SKM-1 treated with dmso at 0.1 percent for 144 hours (cell line): ENCODE measurements at regions not wholly inside any gene's neighbourhood (a gene's known extent, or its start where the extent isn't known, plus 50 kb on each side); places are given as distances from the start of the nearest gene placed in this dataset.
"Not testable (repeated sequence)": the region's sequence is repeated elsewhere in the genome, so short reads cannot be mapped to it uniquely, and the experiment has no call there.

ENCODE experiments used
- DNase-seq: peaks from one replicate; lab custom pipeline; 2025; ENCODE audit not compliant: unreplicated experiment; lab: John Stamatoyannopoulos, UW

DNA sequence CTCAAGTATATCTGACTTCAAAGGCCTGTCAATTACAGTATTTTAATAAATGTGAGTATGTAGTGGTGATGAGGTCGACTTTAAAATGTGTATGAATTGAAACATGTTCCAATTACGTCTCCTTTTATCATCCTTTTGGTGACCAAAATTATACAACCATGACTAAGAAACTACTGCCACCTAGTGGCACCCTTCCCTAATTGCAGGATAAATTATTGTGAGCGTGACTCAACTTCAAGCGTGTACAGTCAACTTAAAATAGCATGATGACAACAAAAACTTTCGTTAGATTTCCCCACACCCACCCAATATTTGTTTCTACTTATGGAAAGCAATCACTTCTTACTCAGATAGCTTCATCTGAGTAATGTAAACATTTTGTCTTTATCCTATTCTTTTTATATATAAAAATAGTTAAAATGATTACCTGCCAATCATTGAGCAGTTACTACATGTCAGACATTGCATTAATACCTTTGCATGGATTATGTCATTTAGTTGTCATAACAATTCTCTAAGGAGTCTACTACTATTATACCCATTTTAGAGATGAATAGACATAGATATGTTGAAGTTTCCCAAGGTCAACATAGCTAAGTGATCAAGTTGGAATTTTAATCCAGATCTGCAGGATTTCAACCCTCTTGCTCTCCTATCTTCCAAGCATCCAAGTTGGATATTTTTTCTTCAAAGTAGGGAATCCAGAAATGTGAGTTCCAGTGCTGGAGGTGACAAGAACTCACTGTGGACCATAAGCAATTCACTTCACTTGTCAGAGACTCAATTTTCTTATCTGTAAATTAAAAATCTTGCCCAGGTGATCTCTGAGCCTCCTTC, 106.0 kb downstream of the MEX3B start:
- peak; percentile 37 for DNase-seq

DNA sequence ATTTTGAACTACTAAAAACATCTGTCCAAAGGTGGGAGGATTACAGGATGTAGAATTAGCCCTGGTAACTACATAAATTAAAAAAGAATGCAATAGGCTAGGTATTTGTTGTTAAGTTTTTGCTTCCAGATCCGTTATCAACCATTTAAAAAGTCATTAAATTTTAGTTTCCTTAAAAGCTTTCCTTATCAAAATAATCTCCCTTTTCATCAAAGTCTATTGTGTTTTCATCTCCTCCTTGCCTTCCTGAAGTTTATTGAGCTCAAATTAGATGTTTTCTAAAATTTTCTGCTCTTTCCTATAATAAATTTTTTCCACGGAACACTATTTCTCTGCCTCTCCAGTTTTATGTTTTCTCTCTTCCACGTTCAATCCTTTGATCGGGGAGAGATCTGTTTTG, 108.6 kb downstream of the MEX3B start:
- DNase-seq, result no peak

DNA sequence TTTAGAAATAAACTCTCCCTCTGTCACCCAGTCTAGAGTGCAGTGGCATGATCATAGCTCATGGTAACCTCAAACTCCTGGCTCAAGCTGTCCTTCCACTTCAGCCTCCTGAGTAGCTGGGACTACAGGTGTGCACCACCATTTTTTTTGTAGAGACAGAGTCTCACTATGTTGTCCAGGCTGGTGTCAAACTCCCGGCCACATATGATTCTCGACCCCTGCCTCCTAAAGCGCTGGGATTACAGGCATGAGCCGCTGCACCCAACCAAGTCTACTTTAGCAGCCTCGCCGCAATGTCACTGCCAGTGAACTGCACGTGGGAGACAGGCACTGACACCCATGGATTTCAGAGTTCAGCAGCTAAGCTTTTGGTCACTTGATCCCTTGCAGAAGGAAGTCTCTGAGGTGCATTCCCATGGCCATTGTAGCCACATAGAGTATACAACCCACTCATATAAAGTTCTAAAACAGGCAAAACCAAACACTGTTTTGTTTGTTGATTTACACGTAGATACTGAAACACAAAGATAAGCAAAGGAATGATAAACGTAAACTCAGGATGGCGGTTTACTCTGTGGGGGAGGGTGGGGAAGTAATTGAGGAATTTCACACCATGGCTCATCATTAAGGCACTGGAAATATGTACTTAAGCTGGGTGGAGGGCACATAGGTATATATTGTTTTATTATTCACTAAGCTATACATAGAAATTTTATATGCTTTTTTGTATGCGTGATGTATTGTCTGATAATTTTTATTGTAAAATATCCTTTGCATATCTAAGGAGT, 115.0 kb downstream of the MEX3B start:
- no peak for DNase-seq

DNA sequence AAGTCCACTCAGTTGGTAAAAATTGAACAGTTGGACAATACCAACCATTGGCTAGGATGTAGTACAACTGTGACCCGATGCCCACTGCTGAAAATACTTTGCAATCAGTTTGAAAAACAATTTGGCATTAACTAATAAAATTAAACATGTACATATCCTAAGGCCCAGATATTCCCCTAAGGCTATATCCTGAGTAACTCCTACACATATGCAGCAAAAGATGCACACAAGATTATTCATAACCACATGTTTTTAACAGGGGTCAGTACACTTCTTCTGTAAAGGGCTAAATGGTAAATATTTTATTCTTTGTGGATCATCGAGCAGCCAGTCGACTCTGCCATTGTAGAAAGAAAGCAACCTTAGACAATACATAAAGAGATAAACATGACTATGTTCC, 116.3 kb downstream of the MEX3B start:
- no peak for DNase-seq

DNA sequence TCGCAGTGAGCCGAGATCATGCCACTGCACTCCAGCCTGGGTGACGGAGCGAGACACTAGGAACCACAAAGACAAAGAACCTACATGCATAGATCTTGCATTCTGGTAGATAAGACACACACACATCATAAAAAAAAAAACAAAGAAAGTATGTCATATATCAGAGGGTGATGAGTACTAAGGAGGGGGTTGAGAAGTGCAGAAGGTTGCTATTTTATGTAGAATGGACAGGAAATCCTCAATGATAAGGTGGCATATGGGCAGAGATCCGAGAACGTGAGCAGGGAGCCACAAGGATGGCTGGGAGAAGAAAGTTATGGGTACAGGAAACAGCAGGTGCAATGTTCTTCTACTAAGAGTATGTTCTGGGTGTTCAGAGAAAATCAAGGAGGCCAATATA, 118.8 kb downstream of the MEX3B start:
- DNase-seq, result no peak

DNA sequence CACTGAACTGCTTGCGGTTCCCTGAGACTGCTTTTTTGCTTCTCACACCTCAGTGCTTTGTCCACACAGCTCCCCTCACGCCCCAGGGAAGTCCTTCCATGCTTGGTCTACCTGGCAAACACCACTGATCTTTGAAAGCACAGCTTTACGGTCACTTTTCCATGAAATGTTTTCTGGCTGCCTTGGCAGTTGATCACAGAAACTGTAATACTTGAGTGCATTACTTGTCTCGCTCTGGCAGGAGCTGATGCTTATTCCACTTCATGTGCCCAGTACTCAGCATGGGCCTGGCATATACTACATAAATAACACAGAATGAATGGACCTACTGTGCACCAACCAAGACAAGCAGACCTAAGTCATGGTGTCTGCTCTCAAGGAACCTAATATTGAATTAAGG, 121.1 kb downstream of the MEX3B start:
- DNase-seq, result no peak

DNA sequence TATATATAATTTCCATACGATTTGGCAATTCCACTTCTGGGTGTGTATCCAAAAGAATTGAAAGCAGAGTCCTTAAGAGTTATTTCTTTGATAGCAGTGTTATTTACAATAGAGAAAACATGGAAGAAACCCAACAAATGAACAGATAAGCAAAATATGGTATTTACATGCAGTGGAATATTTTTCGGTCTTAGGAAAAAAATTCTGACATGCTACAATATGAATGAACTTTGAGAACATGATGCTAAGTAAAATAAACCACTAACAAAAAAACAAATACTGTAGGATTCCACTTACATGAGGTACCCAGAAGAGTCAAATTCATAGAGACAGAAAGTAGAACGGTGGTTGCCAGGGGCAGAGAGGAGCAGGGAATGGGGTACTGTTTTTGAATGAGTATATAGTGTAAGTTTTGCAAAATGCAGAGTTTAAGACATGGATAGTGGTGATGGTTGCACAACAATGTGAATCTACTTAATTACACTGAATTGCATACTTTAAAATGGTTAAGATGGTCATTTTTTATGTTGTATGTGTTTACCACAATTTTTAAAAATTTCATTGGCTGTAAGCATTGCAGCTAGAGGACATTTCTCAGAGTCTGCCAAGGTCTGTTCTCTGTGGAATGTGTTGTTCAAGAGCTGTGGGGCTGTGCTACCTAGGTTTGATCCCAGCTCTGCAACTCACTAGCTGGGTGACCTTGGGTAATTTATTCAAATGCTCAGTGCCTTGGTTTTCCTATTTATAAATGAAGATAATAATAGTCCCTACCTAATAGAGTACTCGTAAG, 122.1 kb downstream of the MEX3B start:
- DNase-seq, result no peak

DNA sequence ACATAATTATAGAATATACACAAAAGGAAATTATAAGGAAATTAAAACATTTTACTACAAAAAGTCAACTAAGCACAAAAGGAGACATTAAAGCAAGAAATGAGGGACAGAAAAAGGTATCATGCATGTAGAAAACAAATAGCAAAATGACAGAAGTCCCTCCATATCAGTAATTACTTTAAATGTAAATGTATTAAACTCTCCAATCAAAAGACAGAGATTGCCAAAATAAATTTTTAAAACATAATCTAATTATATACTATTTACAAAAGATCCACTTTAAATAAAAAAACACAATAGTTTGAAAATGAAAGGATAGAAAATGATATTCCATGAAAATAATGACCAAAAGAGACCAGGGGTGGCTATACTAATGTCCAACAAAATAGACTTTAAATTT, 123.7 kb downstream of the MEX3B start:
- no peak for DNase-seq

DNA sequence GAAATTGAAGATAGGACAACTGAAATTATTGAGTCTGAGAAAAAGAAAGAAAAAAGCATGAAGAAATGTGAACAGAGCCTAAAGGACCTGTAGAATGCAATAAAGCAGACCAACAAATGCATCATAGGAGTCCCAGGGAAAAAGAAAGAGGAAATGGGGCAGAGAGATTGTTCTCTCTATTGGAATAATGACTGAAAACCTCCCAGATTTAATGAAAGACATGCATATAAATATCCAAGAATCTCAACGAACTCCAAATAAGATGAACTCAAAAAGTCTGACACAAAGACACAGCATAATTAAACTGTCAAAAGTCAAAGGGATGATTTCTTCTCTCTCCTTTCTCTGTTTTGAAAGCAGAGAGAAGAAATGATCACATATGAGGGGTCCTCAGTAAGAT, 124.7 kb downstream of the MEX3B start:
- no peak for DNase-seq

DNA sequence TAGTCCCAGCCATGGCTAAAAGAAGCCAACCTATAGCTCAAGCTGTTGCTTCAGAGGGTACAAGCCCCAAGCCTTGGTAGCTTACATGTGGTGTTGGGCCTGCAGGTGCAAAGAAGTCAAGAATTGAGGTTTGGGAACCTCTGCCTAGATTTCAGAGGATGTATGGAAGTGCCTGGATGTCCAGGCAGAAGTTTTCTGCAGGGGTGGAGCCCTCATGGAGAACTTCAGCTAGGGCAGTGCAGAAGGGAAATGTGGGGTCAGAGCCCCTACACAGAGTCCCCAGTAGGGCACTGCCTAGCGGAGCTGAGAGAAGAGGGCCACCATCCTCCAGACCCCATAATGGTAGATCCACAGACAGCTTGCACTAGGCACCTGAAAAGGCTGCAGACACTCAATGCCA, 127.1 kb downstream of the MEX3B start:
- not testable (repeated sequence) for DNase-seq

DNA sequence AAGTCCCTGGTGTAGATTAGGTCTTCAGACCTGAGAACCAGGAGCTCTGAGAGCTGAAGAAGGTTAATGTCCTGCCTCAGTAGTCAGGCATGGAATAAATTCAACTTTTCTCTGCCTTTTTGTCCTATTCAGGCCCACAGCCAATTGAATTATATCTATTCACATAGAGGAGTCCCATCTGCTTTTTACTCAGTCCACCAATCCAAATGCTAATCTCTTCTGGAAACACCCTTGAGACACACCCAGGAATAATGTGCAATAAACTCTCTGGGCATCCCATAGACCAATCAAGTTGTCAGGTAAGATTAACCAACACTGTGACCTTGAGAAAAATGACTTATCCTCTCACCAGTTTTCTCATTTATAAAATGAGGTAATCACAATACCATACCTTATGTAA, 129.4 kb downstream of the MEX3B start:
- DNase-seq, result no peak

DNA sequence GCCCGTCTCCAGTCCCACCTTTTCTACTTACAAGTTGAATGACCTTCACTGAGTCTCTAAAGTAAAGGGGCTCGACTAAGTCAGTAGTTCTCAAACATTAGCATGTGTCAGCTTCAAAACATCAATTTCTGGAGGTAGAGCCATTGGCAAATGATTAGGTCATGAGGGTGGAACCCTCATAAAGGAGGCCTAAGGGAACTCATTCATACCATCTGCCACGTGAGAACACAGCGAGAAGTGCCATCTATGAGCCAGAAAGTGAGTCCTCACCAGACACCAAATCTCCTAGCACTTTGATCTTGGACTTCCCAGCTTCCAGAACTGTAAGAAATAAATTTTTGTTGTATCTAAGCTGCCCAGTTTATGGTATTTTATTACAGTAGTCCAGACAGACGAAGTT, 129.8 kb downstream of the MEX3B start:
- DNase-seq, result no peak

DNA sequence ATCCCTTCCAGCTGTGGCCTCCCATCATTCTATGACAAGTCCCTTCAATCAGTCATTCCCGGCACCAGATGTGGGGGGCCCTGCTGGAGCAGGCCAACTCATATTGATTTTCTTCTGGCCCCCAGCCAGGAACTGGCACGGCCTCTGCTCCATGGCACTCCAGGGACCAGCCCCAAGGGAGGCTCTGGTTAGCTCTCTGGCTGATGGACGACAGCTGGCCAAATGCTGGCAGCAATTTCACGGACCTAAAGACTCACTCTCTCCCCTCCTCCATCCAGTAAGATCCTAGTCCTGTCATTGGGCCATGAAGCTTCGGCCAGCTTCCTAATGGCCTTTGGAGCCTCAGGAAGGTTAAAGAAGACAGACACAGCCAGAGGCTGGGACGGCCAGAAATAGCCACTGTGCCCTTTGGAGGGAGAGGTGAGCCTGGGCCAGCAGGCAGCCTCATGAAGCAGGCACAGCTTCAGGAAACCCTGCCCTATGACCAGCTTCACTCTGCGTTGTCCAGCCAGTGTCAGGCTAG, 131.0 kb downstream of the MEX3B start:
- DNase-seq, result no peak

DNA sequence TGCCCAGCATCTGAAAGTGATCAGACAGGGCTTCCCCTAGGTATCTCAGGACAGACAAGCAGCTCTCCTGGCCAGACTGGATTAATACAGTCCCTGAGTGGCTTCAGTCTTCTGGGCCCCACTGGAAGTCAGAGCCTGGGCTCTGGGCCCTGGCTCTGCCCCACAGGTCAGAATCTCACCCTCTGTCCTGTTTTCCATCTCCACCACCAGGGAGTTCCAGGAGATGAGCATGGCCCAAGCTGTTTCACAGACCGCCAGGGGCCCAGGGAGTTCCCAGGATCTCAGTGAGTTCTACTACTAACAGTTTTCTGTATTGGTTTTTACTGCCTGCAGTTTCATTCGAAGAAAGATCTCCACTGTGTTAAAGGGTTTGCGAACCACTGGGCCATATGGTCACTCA, 131.5 kb downstream of the MEX3B start:
- no peak for DNase-seq

DNA sequence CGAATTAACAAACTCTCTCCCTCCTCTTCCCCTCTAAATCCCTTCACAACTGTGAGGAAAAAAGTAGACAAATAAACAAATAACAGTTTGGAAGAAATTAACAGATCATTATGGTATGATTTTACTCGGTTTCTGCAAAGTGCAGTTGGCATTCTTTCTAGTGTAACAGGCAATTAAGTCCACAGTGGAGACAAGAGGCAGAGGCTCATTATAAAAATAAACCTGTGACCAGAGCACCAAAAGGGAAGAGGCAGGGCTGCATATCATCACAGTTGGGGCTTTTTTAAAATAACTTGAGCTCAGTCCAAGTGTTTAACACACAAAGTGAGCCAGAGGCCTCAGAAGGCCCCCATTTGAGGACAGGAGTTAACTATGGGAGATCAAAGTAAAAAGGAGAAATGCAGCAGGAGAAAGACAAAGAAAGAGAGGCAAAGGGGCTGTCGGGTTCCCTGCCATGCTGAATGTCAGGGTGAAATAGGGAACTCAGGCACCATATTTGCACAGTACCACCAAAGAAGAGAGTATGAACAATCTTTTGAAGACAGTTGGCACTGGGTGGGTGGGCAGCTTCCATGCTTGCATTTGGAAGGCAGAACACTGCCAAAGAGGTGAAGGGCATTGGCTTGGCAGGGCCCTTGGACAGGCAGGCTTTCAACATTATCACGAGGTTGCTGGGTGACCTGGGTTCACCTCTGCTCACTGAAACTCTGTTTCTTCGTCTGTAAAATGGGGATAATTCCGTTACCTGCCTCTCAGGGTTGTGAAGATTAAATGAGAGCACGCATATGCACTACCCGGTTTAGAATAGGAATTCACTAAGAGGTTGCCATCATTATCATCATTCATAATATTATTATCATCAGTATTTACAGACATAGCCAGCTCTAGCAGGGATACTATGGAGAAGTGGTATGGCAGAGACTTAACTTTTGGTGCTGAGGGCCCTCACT, 134.5 kb downstream of the MEX3B start:
- no peak for DNase-seq

DNA sequence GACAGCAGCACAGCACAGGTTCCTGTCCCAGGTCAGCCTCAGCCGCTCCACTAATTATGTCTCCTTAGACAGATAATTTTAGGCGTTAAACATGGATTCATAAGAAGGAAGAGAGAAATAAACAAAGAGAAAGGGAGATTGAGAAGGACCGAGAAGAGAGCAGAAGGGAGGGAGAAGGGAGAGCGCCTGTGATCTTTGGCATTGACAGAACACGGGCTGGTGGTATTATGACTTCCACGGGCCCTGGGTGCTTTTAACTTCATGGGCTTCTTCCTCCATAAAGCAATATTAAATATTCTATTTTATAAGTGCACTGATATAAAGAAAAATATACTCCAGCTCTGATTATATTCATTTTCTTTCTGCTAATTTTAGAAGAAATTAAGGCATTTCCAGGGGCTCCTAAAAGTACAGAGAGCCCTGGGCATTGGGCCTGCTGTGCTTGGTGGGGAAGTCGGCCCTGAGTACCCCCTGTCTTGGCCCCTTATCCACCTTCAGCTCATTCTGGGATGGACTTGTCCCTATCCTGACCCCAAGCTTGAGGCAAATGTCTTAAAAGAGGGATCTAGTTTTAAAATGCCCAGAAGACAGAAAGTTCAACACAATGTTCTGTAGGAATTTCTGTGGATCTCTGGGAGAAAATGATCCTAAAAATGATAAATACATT, 135.3 kb downstream of the MEX3B start:
- no peak for DNase-seq

DNA sequence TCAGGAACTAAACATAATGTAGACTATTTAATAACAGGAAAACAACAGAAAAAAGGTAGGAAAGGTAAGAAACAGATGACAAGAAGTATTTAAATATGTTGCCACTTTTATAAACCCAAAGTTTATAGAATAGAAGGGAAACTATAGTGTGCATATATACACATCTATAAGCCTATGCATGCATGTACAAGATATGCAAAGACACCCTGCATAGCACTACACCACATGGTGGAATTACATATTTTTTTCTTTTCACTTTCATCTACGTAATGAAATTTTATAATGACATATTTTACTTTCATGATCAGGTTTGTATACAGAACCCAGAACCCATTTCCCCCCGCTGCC, 136.8 kb downstream of the MEX3B start:
- DNase-seq, result no peak

DNA sequence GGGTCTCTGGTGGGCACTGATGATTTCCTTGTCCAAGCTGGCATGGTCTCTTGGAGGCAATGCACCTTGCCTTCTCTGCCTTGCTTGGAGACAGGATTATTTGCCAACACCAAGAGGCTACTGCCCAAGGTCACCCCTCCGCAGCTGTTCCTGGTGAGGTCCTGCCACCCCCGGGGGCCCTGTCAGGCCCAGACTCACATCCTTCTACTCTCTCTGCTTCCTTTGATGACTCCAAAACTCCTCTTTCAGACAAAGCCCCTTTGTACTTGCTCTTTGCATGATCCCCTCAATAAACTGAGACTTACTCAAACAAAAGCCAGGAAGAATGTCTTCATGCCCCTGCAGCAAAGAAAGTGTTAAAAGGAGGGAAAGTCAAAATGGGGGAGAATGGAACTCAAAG, 137.7 kb downstream of the MEX3B start:
- no peak for DNase-seq

DNA sequence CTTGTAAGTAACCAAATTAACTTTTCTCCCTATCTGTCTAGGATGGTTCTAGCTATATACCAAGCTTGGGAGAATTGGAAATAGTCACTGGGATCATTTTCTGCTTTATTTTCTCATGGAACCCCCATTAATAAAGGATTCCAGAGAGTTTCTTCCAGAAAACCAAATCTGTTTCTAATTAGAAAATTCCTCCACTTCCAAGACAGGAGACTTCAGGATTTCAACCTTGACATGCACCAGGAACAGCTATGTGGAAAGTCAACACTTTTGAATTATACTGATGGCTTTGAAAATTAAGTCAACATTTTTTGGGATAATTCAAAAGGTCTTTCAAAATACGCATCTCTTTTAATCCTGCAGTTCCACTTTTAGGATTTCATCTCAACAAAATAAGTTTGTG, 138.3 kb downstream of the MEX3B start:
- no peak for DNase-seq

DNA sequence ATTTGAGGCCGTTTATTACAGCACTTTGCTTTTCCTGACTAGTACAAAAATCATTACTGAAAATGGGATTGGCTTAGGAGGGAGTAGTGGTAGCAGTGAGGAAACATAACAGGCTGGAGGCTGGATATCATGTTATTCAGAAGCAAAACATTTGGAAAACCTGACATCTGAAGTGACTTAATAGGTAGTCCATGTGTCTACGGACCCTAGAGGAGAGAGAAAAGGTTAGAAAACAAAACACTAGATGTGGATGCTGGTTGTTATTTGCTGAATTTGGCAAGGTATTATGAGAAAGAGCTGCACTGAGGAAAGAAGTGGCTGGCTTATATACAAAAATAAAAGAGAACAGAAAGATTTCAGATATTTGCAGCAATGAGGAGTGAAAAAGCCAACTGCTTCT, 139.9 kb downstream of the MEX3B start:
- DNase-seq, result no peak
